IPS-11a (cell line): ENCODE measurements at regions not wholly inside any gene's neighbourhood (a gene's known extent, or its start where the extent isn't known, plus 50 kb on each side); places are given as distances from the start of the nearest gene placed in this dataset.
"Not testable (repeated sequence)": the region's sequence is repeated elsewhere in the genome, so short reads cannot be mapped to it uniquely, and the experiment has no call there.

Source experiments
- H3K4me3 ChIP-seq: one replicate; pipeline ENCODE4 v1.5.1; 2013; ENCODE audit warnings: low read depth, low read length, control low read depth

DNA sequence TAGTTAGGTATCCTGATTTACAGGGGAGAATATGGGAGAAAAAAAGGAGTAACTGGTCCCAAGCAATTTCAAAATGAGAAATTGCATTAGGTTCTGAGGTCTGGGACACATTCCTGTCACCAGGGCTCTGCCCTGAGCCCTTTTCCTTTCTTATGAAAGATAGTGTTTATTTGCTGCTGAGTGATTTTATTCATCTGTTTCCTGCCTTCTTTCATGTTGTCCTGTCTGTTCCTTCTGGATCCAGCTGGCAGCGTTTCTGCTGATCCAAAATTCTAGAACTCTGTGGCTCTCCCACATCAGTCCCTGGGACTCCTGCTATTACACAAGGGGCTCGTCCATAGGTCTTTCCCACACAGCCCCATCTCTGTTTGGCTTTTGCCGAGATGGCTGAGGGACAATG is 519.1 kb upstream of the SALL3 start:
- H3K4me3 ChIP-seq = no peak overlapping the region

GRCh38 chr18:78473563-78473962 is 506.1 kb upstream of the SALL3 start:
- H3K4me3 ChIP-seq = no peak overlapping the region

DNA sequence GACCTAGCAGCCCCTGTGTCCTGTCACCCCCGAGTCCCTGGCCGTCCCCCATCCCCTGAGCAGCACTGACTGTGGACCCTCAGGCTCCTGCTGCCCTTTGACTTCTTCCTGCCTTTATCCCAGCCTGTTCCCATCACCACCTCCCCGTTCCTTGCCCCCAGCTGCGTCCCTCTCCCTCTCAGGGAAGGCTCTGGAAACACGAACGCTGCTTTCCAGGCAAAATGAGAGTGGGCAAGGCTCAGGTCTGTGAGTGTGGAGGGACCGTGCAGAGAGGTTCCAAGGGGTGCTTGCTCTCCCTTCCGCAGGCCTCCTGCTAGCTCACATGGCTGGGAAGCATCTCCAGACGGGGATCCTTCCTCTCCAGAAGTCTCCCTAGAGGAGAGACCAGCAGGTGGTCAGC is 501.8 kb upstream of the SALL3 start:
- no peak overlapping the region for H3K4me3 ChIP-seq

DNA sequence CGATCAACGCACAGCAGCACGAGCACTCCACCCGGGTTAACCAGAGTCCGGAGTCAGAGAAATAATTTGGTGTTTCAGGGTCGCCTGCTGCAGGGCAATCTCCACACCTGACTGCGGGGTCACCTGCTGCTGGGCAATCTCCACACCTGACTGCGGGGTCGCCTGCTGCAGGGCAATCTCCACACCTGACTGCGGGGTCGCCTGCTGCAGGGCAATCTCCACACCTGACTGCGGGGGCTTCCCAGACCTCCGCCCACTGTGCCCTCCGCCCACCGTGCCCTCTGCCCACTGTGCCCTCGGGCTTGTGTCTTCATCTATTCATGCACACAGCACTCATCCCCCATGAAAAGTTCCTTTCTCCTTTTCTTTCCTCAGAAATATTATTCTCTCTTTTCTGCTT is 500.2 kb upstream of the SALL3 start:
- no peak overlapping the region for H3K4me3 ChIP-seq

GRCh38 chr18:78480262-78481054 is 499.2 kb upstream of the SALL3 start:
- H3K4me3 ChIP-seq = no peak overlapping the region

DNA sequence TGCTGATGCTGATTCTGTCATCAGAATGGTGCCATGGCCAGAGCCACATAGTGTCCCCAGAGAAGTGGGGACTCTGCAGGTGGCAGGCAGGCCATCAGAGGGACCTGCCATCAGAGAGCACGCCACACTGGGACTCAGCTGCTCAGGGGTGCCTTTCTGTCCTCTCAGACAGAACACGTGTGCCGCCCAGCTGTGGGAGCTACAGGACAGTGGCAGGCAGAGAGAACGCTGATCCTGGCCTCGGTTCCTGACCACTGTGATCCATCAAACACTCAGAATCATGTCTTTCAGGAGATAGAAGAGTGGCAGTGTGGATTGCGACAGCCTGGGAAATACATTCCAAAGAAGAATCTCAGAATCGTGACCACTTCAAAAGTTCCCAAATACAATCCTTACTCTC is 497.2 kb upstream of the SALL3 start:
- no peak overlapping the region for H3K4me3 ChIP-seq

DNA sequence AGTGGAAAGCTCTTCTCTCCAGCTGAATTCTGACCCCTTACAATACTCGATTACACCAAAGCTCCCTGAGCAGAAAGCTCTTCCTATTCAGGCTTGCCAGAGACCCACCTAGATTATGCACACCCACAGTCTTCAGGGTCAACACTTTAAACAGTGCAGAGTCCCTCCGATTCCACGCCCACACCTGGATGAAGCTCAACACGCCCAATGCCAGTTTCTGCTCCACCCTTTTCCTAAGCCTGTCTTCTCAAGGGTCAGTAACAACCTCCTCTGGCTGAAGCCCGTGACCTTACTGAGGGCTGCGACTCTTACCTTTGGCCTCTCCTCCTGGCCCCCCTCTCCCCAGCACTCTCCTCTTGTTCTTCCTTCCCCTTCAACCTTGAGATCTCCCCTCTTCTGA is 492.0 kb upstream of the SALL3 start:
- H3K4me3 ChIP-seq = no peak overlapping the region

GRCh38 chr18:78492064-78492812 is 487.4 kb upstream of the SALL3 start:
- no peak overlapping the region for H3K4me3 ChIP-seq

GRCh38 chr18:78492813-78493371 is 486.7 kb upstream of the SALL3 start:
- H3K4me3 ChIP-seq = no peak overlapping the region

DNA sequence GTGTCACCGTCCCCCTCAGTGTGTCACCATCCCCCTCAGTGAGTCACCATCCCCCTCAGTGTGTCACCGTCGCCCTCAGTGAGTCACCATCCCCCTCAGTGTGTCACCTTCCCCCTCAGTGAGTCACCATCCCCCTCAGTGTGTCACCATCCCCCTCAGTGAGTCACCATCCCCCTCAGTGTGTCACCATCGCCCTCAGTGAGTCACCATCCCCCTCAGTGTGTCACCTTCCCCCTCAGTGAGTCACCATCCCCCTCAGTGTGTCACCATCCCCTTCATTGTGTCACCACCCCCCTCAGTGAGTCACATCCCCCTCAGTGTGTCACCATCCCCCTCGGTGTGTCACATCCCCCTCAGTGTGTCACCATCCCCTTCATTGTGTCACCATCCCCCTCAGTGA is 486.1 kb upstream of the SALL3 start:
- H3K4me3 ChIP-seq = not testable (repeated sequence)

- no peak overlapping the region for H3K4me3 ChIP-seq
These were observed 485.2 kb upstream of the SALL3 start for GRCh38 chr18:78494204-78495085.

GRCh38 chr18:78495550-78495949 is 484.1 kb upstream of the SALL3 start:
- no peak overlapping the region for H3K4me3 ChIP-seq

- H3K4me3 ChIP-seq = no peak overlapping the region
These were observed 483.5 kb upstream of the SALL3 start for GRCh38 chr18:78496079-78496478.

DNA sequence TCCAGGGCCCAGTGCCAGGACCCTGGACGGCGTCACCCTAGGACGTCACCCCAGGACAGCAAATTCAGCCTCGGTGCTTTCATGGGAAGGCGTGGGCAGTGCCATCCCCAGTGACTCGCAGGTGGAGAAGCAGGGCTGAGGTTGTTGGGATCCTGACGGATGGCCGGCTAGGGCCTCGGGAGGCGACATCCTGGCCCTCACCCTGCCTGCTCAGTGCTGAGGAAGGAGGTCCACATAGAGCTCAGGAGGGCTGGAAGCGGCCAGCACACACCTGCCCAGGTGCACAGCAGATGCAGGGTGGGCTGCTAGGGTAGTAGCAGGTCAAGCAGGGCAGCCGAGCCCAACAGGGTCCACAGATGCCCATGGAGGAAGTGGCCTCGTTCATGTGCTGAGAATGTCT is 482.0 kb upstream of the SALL3 start:
- H3K4me3 ChIP-seq = no peak overlapping the region

DNA sequence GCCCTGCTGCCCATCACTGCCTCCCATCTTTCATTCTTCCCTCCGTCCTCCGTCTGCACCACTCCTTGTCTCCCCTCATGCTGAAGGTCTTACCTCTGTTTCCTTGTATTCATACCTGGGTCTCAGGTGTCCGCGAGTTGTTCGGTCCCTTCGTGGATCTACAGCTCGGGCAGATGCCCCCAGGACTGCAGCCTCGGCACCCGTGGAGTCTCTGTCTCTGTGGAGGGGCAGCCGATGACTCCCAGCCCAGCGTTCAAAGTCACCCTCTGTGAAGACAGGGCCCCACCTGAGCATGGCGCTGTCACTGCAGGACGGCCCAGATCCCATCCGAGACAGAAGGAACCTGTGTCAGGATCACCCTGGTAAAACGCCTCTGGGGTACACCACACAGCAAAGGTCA is 480.0 kb upstream of the SALL3 start:
- H3K4me3 ChIP-seq = no peak overlapping the region

DNA sequence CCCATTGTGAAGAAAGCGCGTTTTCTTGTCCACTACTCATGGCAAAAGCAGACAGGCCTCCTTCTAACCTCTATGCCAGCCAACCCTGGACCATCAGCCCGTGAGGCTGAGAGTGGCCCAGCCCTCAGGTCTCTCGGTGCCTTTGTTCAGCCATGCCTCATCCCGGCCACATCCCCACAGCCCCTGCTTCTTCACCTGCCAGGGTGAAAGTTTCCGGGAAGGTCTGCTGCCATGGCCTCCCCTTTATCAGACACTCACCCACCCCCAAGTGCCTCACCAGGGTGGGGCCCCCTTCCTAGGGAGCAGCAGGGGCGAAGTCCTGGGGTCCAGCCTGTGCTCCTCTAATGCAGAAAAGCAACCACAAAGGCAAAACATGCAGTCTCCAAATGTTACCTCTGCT is 478.4 kb upstream of the SALL3 start:
- no peak overlapping the region for H3K4me3 ChIP-seq

- no peak overlapping the region for H3K4me3 ChIP-seq
These were observed 476.5 kb upstream of the SALL3 start for GRCh38 chr18:78503129-78503528.

GRCh38 chr18:78505851-78506461 is 473.7 kb upstream of the SALL3 start:
- no peak overlapping the region for H3K4me3 ChIP-seq

DNA sequence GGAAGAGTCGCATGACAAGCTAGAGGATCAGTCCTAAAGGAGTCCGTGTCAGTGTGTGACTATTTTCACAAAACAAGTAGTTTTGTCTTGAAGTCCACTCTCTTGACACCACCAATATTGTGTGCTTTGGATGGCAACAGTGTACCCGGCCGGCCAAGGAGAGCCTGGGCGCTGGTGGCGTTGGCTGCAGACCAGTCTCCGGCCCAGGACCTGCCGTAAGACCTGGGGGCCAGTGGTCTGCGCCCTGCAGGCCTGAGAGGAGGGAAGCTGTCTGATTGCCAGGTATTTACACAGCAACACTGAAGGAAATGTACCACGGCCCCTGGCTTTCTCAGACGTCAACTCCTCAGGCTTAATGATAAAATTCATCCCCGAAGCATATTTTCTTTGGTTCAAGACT is 472.4 kb upstream of the SALL3 start:
- no peak overlapping the region for H3K4me3 ChIP-seq

DNA sequence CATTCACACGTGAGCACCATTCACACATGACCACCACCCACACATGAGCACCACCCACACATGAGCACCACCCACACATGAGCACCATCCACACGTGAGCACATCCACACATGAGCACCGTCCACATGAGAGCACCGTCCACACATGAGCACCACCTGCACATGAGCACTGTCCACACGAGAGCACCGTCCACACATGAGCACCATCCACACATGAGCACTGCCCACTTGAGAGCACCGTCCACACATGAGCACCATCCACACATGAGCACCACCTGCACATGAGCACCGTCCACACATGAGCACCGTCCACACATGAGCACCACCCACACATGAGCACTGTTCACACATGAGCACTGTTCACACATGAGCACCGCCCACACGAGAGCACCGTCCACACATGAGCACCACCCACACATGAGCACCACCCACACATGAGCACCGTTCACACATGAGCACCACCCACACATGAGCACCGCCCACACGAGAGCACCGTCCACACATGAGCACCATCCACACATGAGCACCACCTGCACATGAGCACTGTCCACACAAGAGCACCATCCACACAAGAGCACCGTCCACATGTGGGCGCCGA is 471.3 kb upstream of the SALL3 start:
- not testable (repeated sequence) for H3K4me3 ChIP-seq
